A549 (cell line): ENCODE measurements at regions not wholly inside any gene's neighbourhood (a gene's known extent, or its start where the extent isn't known, plus 50 kb on each side); places are given as distances from the start of the nearest gene placed in this dataset.
A peak's percentile ranks its signal among the peaks of the same experiment; 100 is the strongest.

Experiments
- ATAC-seq, 2 experiments: fragments of 200-7000 bp in 1 of 2; fragments of >200 bp in 1 of 2; cut with Nextera tagmentation in 1 of 2; cut with Tn5 transposase in 1 of 2; 3 replicates each; pipeline versions ENCODE4 v1.8.0 to v1.9.1; 2018 to 2020; ENCODE audit warnings: mild to moderate bottlenecking in 1 of 2, moderate library complexity in 1 of 2
- CTCF ChIA-PET: fragments of 300-600 bp; sonication (Branson Sonifier 250); formaldehyde crosslinking; extraction: SDS; loops from one replicate; lab custom pipeline; 2021; ENCODE audit warnings: antibody characterized with exemption, inconsistent platforms; lab: Yijun Ruan, JAX
- POLR2A ChIA-PET: fragments of 350-600 bp; formaldehyde crosslinking; extraction: SDS; loops from one replicate; lab custom pipeline; 2021; ENCODE audit warnings: antibody characterized with exemption, inconsistent platforms; lab: Yijun Ruan, JAX
- DNase-seq, 2 experiments: peaks; one replicate each; pipeline versions ENCODE4 v3.0.0 to v3.0.0-alpha.2; 2011 to 2016; ENCODE audit warnings: low read depth in 1 of 2, low spot score in 1 of 2
- FAIRE-seq: peaks from 2 replicates; lab custom pipeline; 2011; peaks lifted over from hg19 to GRCh38; lab: Jason Lieb, UNC
- H3K27ac ChIP-seq, 2 experiments: fragments of >200 bp; sonication (Bioruptor Twin); formaldehyde crosslinking; 3 replicates each; pipeline ENCODE4 v1.5.1; 2016 to 2017
- H3K4me1 ChIP-seq: fragments of >200 bp; sonication (Bioruptor Twin); formaldehyde crosslinking; 3 replicates; pipeline ENCODE4 v1.6.1; 2016
- H3K4me2 ChIP-seq: fragments of >200 bp; sonication (Bioruptor Twin); formaldehyde crosslinking; 3 replicates; pipeline ENCODE4 v1.6.1; 2016
- H3K4me3 ChIP-seq: fragments of >200 bp; sonication (Bioruptor Twin); formaldehyde crosslinking; 3 replicates; pipeline ENCODE4 v1.5.1; 2016
- H3K9me3 ChIP-seq: fragments of >200 bp; sonication (Bioruptor Twin); formaldehyde crosslinking; 3 replicates; pipeline ENCODE4 v1.6.1; 2016
- CEBPB ChIP-seq, 2 experiments: fragments of >200 bp in 1 of 2; sonication (Bioruptor Twin) in 1 of 2; formaldehyde crosslinking in 1 of 2; IDR thresholded peaks; 2 replicates each; pipeline ENCODE4 v1.6.1; 2012 to 2016
- CHD2 ChIP-seq: fragments of 150-350 bp; IDR thresholded peaks from 2 replicates; pipeline ENCODE4 v1.6.1; 2014; ENCODE audit warnings: low read length; ENCODE audit not compliant: partially characterized antibody
- CHD4 ChIP-seq: fragments of 200-600 bp; sonication (generic); IDR thresholded peaks from 2 replicates; pipeline ENCODE4 v1.6.1; 2016; ENCODE audit warnings: antibody characterized with exemption, mild to moderate bottlenecking, borderline replicate concordance
- EHMT2 ChIP-seq: fragments of 200-600 bp; sonication (generic); IDR thresholded peaks from 2 replicates; pipeline ENCODE4 v1.6.1; 2016; ENCODE audit warnings: antibody characterized with exemption, low read depth, mild to moderate bottlenecking, moderate library complexity
- FOSL2 ChIP-seq, 2 experiments: fragments of 450-650 bp in 1 of 2; fragments of >200 bp in 1 of 2; sonication (Bioruptor Twin) in 1 of 2; formaldehyde crosslinking; IDR thresholded peaks; 2 replicates each; pipeline versions ENCODE4 v1.5.0 to v1.6.1; 2016 to 2020; ENCODE audit warnings: mild to moderate bottlenecking in 1 of 2, moderate library complexity in 1 of 2
- HMGXB4 ChIP-seq: fragments of 250-450 bp; sonication (Bioruptor Pico); IDR thresholded peaks from 2 replicates; pipeline ENCODE4 v1.5.0; 2021; ENCODE audit warnings: mild to moderate bottlenecking, moderate library complexity, borderline replicate concordance
- HOXB13 ChIP-seq: fragments of 250-450 bp; sonication (Bioruptor Pico); IDR thresholded peaks from 2 replicates; pipeline ENCODE4 v1.5.0; 2020; ENCODE audit warnings: low read depth, mild to moderate bottlenecking, moderate library complexity
- JUNB ChIP-seq: fragments of >200 bp; sonication (Bioruptor Twin); formaldehyde crosslinking; IDR thresholded peaks from 2 replicates; pipeline ENCODE4 v1.6.1; 2016
- KDM1A ChIP-seq: fragments of 200-600 bp; sonication (generic); IDR thresholded peaks from 2 replicates; pipeline ENCODE4 v1.6.1; 2016; ENCODE audit warnings: low read depth, mild to moderate bottlenecking
- KDM5A ChIP-seq: fragments of 200-600 bp; sonication (generic); IDR thresholded peaks from 2 replicates; pipeline ENCODE4 v1.6.1; 2016; ENCODE audit warnings: antibody characterized with exemption, mild to moderate bottlenecking
- MAFK ChIP-seq: fragments of 450-650 bp; IDR thresholded peaks from 2 replicates; pipeline ENCODE4 v1.6.1; 2014; ENCODE audit not compliant: partially characterized antibody
- NPAS2 ChIP-seq: fragments of 250-450 bp; sonication (Bioruptor Pico); IDR thresholded peaks from 2 replicates; pipeline ENCODE4 v1.8.0; 2022; ENCODE audit warnings: mild to moderate bottlenecking, moderate library complexity, borderline replicate concordance
- PBX3 ChIP-seq: IDR thresholded peaks from 2 replicates; pipeline ENCODE4 v1.6.1; 2012
- RFX5 ChIP-seq: fragments of 450-650 bp; IDR thresholded peaks from 2 replicates; pipeline ENCODE4 v1.7.1; 2014; ENCODE audit warnings: antibody characterized with exemption, mild to moderate bottlenecking, moderate library complexity
- WGBS: methylation state at CpG from one replicate; pipeline ENCODE4 v1.1.6; 2017; ENCODE audit errors: missing lambda C conversion rate; 5-methylcytosine and 5-hydroxymethylcytosine counted together

- Histone ChIP-seq H3K9me3 (no peaks in the 10 kb centered on the region), H3K4me3 (no peak overlapping the region), H3K4me1 (peaks cover 5% of the 10 kb centered on the region; the same call in 2 of the 3 replicates), H3K4me2 (no peak overlapping the region), H3K27ac (no peak overlapping the region)
- ChIA-PET POLR2A (no interaction called here), CTCF (no interaction called here)
- no peak for FAIRE-seq
- peak; percentile 58 to 70; a peak in 3 of 6 replicates for ATAC-seq
- no peak for DNase-seq
- no peak for TF ChIP-seq FOSL2 (IDR thresholded peaks at IDR 0.05)
- TF ChIP-seq FOSL2 (CRISPR knock-in tag; IDR thresholded peaks at IDR 0.05): no peak
- TF ChIP-seq KDM5A: no peak
- no peak for TF ChIP-seq JUNB
- no peak for TF ChIP-seq NPAS2
- TF ChIP-seq CHD2: no peak
- WGBS: 68% methylated on average over 3 of the region's 4 CpGs
Measured at GRCh38 chr2:180699657-180700361, 280.6 kb upstream of the UBE2E3 start.

GRCh38 chr2:180698668-180699067, 281.7 kb upstream of the UBE2E3 start:
- H3K4me2 ChIP-seq: no peak overlapping the region
- FAIRE-seq: no peak
- no peak for DNase-seq
- ChIA-PET CTCF (interaction anchor here (0.5 to 0.6 kb wide), 2 partner anchors 11 to 218 kb away, joined by 3 read pairs; no protein-coding TSS in a partner anchor), POLR2A (no interaction called here)
- no peak for ATAC-seq
- WGBS: 77% methylated on average over 2 of the region's 3 CpGs
- TF ChIP-seq HMGXB4 (CRISPR knock-in tag) (no peak), RFX5 (no peak), KDM1A (no peak), MAFK (no peak), HOXB13 (CRISPR knock-in tag) (no peak)
- TF ChIP-seq, all 56 proteins: peak for 0
- Histone ChIP-seq H3K9me3 (no peaks in the 10 kb centered on the region), H3K4me1 (peaks cover 6% of the 10 kb centered on the region; the same call in 1 of the 3 replicates), H3K27ac (no peak overlapping the region), H3K4me3 (no peak overlapping the region)

GRCh38 chr2:180695586-180696401, 284.6 kb upstream of the UBE2E3 start:
- DNase-seq (no peak), ATAC-seq (no peak), FAIRE-seq (no peak)
- no peaks in the 10 kb centered on the region for H3K9me3 ChIP-seq
- WGBS: 66% methylated on average over 5 of the region's 5 CpGs
- CTCF ChIA-PET: no interaction called here
- TF ChIP-seq EHMT2: no peak
- TF ChIP-seq PBX3: no peak
- TF ChIP-seq CHD4: no peak
- TF ChIP-seq CEBPB (IDR thresholded peaks at IDR 0.05): 0 out of 4 replicates have a peak, but pooled peaks of 1 of the 2 experiments have one; percentile 8
- no peak for TF ChIP-seq MAFK
- no peak overlapping the region for H3K4me2 ChIP-seq
- H3K4me3 ChIP-seq: no peak overlapping the region
- H3K27ac ChIP-seq: no peak overlapping the region
- POLR2A ChIA-PET: no interaction called here
- peaks cover 6% of the 10 kb centered on the region; the same call in 1 of the 3 replicates for H3K4me1 ChIP-seq
